Epithelial cell of esophagus (primary cell): ENCODE measurements at regions not wholly inside any gene's neighbourhood (a gene's known extent, or its start where the extent isn't known, plus 50 kb on each side); places are given as distances from the start of the nearest gene placed in this dataset.

Source experiments
- DNase-seq: peaks from one replicate; pipeline ENCODE4 v3.0.0; 2010; ENCODE audit warnings: low read depth
- H3K4me3 ChIP-seq: 2 replicates; pipeline ENCODE4 v1.5.1; 2011; ENCODE audit warnings: mild to moderate bottlenecking, low read length, control low read depth
- CTCF ChIP-seq: IDR thresholded peaks from 2 replicates; pipeline ENCODE4 v1.5.1; 2011; ENCODE audit warnings: low read depth, mild to moderate bottlenecking, low read length, control low read depth, inconsistent platforms; ENCODE audit not compliant: insufficient read depth; ENCODE audit errors: missing control alignments

- no peak overlapping the region for H3K4me3 ChIP-seq
- no peak for TF ChIP-seq CTCF
- DNase-seq = no peak
Measured at GRCh38 chr11:112784323-112785073, 176.7 kb upstream of the NCAM1 start.

- DNase-seq = no peak
- no peak overlapping the region for H3K4me3 ChIP-seq
- TF ChIP-seq CTCF = no peak
Measured at GRCh38 chr11:112785149-112785548, 176.1 kb upstream of the NCAM1 start.

GRCh38 chr11:112785719-112786118 is 175.5 kb upstream of the NCAM1 start:
- no peak for TF ChIP-seq CTCF
- DNase-seq = no peak
- H3K4me3 ChIP-seq = no peak overlapping the region

- H3K4me3 ChIP-seq = no peak overlapping the region
- TF ChIP-seq CTCF = no peak
- DNase-seq = no peak
Measured at GRCh38 chr11:112786196-112786595, 175.0 kb upstream of the NCAM1 start.

- no peak for DNase-seq
- no peak overlapping the region for H3K4me3 ChIP-seq
- no peak for TF ChIP-seq CTCF
Measured at GRCh38 chr11:112786886-112787530, 174.2 kb upstream of the NCAM1 start.

GRCh38 chr11:112789481-112789880 is 171.7 kb upstream of the NCAM1 start:
- no peak for TF ChIP-seq CTCF
- H3K4me3 ChIP-seq = no peak overlapping the region
- DNase-seq = no peak

- H3K4me3 ChIP-seq = no peak overlapping the region
- TF ChIP-seq CTCF = no peak
- DNase-seq = no peak
Measured at GRCh38 chr11:112790286-112790685, 170.9 kb upstream of the NCAM1 start.
